B cell (primary cell): ENCODE measurements at regions not wholly inside any gene's neighbourhood (a gene's known extent, or its start where the extent isn't known, plus 50 kb on each side); places are given as distances from the start of the nearest gene placed in this dataset.

Source experiments
- ATAC-seq: fragments of 200-7000 bp; cut with Tn5 transposase; one replicate; pipeline ENCODE4 v1.10.0; 2021; ENCODE audit warnings: low read depth, mild to moderate bottlenecking, moderate number of reproducible peaks, moderate library complexity
- CTCF ChIA-PET: fragments of 350-600 bp; sonication (Branson Sonifier 250); formaldehyde crosslinking; loops from one replicate; lab custom pipeline; 2021; ENCODE audit warnings: antibody characterized with exemption, inconsistent platforms; lab: Charles Lee
- POLR2A ChIA-PET: fragments of 350-600 bp; sonication (Branson Sonifier 250); formaldehyde crosslinking; loops from one replicate; lab custom pipeline; 2021; ENCODE audit warnings: antibody characterized with exemption; lab: Charles Lee
- DNase-seq: peaks from one replicate; pipeline ENCODE4 v3.0.0; 2013
- H2AFZ ChIP-seq: 2 replicates; pipeline ENCODE4 v1.6.1; 2012; ENCODE audit warnings: mild to moderate bottlenecking, low read depth, low read length; ENCODE audit not compliant: insufficient read depth, poor library complexity, severe bottlenecking
- H3K27ac ChIP-seq, 2 donors: 1 replicate in 1 of 2; 2 replicates in 1 of 2; pipeline ENCODE4 v1.5.1; 2012 to 2013; ENCODE audit warnings: low read length in 2 of 2, mild to moderate bottlenecking in 2 of 2, moderate library complexity in 1 of 2
- H3K27me3 ChIP-seq, 4 experiments: fragments of 200-600 bp in 1 of 4; sonication (generic) in 1 of 4; replicated peaks in 1 of 4; 1 replicate in 2 of 4; 2 replicates in 2 of 4; pipeline versions ENCODE4 v1.6.1 to v1.7.0; 2013 to 2016; ENCODE audit warnings: low read length in 3 of 4, mild to moderate bottlenecking in 2 of 4, mixed read lengths in 1 of 4, moderate library complexity in 1 of 4; ENCODE audit not compliant: insufficient read depth in 4 of 4, control insufficient read depth in 3 of 4; ENCODE audit errors: control extremely low read depth in 1 of 4
- H3K36me3 ChIP-seq, 2 experiments: replicated peaks in 1 of 2; 1 replicate in 1 of 2; 2 replicates in 1 of 2; pipeline versions ENCODE4 v1.6.1 to v1.7.1; 2013; ENCODE audit warnings: low read length in 1 of 2; ENCODE audit not compliant: insufficient read depth in 2 of 2, control insufficient read depth in 1 of 2; ENCODE audit errors: control extremely low read depth in 1 of 2, extremely low read depth in 1 of 2
- H3K4me1 ChIP-seq, 2 donors: fragments of 200-600 bp in 1 of 2; sonication (generic) in 1 of 2; 1 replicate in 1 of 2; 2 replicates in 1 of 2; pipeline versions ENCODE4 v1.5.1 to v1.6.1; 2013 to 2017; ENCODE audit warnings: low read length in 2 of 2; ENCODE audit not compliant: control insufficient read depth in 2 of 2, insufficient read depth in 2 of 2
- H3K4me2 ChIP-seq: replicated peaks from 2 replicates; pipeline ENCODE3; 2012; ENCODE audit warnings: mild to moderate bottlenecking, low read depth, low read length; ENCODE audit not compliant: poor library complexity, severe bottlenecking
- H3K4me3 ChIP-seq, 5 experiments: fragments of 200-600 bp in 1 of 5; sonication (generic) in 1 of 5; 1 replicate in 3 of 5; 2 replicates in 2 of 5; pipeline versions ENCODE4 v1.5.1 to v1.7.0; 2011 to 2016; ENCODE audit warnings: low read length in 4 of 5, mild to moderate bottlenecking in 4 of 5, low read depth in 2 of 5, control low read depth in 1 of 5, moderate library complexity in 1 of 5; ENCODE audit not compliant: insufficient read depth in 1 of 5; ENCODE audit errors: control extremely low read depth in 1 of 5, extremely low read depth in 1 of 5
- H3K79me2 ChIP-seq: fragments of 200-600 bp; sonication (generic); one replicate; pipeline ENCODE4 v1.6.0; 2016; ENCODE audit warnings: low read length; ENCODE audit not compliant: control insufficient read depth, insufficient read depth
- H3K9ac ChIP-seq: fragments of 200-600 bp; sonication (generic); 2 replicates; pipeline ENCODE4 v1.6.1; 2017; ENCODE audit warnings: mild to moderate bottlenecking, low read length, moderate library complexity
- H3K9me3 ChIP-seq, 3 donors: one replicate each; pipeline versions ENCODE4 v1.6.1 to v1.7.1; 2013; ENCODE audit warnings: low read length in 2 of 3; ENCODE audit not compliant: control insufficient read depth in 2 of 3, insufficient read depth in 1 of 3; ENCODE audit errors: control extremely low read depth in 1 of 3
- H4K20me1 ChIP-seq: 2 replicates; pipeline ENCODE4 v1.6.0; 2012; ENCODE audit warnings: mild to moderate bottlenecking, low read length; ENCODE audit not compliant: insufficient read depth, control insufficient read depth, poor library complexity, severe bottlenecking
- H3K27ac Mint-ChIP-seq: one replicate; pipeline ENCODE4 v1.8.0; 2021; ENCODE audit warnings: mixed read lengths
- H3K27me3 Mint-ChIP-seq: one replicate; pipeline ENCODE4 v1.8.0; 2021; ENCODE audit warnings: mixed read lengths
- H3K4me1 Mint-ChIP-seq: one replicate; pipeline ENCODE4 v1.8.0; 2021; ENCODE audit warnings: mixed read lengths
- H3K4me3 Mint-ChIP-seq: one replicate; pipeline ENCODE4 v1.8.0; 2021; ENCODE audit warnings: mixed read lengths
- H3K9me3 Mint-ChIP-seq: one replicate; pipeline ENCODE4 v1.8.0; 2022; ENCODE audit warnings: mixed read lengths; ENCODE audit not compliant: insufficient read depth
- EZH2 ChIP-seq: IDR thresholded peaks from 2 replicates; pipeline ENCODE4 v1.6.1; 2012; ENCODE audit warnings: borderline replicate concordance, low read depth, mild to moderate bottlenecking, moderate library complexity, low read length; ENCODE audit not compliant: insufficient read depth, poor library complexity, severe bottlenecking
- WGBS: methylation state at CpG from one replicate; pipeline ENCODE4 v1.1.5; 2013; ENCODE audit warnings: missing lambda C conversion rate; ENCODE audit not compliant: insufficient coverage; 5-methylcytosine and 5-hydroxymethylcytosine counted together
- intact Hi-C: fragments of 100-400 bp; cut with micrococcal nuclease; formaldehyde crosslinking; loops from one replicate; pipeline ENCODE4 v1.10.0; 2022
- TF ChIP-seq, protein P1 (sequence below): fragments of 200-600 bp; IDR thresholded peaks from one replicate; pipeline ENCODE4 v1.8.0; 2022; ENCODE audit warnings: antibody characterized with exemption, mild to moderate bottlenecking

DNA sequence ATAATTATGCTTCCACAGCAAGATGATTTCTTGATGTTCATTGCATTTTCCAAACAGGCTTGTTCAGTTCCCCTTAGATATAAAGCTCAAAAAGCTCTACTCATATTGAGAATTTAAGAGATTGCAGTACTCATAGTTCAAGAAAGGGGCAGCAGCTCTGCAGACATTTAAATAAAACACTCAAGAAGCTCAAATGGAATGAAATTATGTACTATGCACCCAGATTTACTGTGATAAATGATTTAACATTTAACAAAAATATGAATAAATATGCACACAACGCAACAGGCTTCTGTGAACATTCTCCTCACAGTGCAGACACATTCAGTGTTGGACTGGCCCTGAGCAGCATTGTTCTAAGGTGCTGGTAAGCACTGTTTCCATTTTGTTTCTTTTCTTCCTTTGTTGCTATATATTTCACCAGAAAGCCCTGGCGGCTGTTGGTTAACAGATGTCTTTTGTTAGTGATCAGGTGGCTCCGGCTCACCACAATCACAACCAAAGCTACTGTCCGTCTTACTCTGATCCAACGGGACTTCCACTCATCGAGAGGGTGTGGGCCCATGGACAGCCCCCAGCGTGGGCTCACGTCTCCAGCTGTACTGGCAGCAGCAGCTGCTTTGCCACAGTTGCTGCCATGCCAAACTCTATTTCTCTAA is 1440.3 kb downstream of the NCAM2 start:
- no peak overlapping the region for H3K9ac ChIP-seq
- ChIA-PET CTCF (no interaction called here), POLR2A (no interaction called here)
- H3K4me3 Mint-ChIP-seq: no peak overlapping the region
- H3K27ac Mint-ChIP-seq: no peak overlapping the region
- no peaks in the 10 kb centered on the region for H3K27me3 ChIP-seq
- H3K4me2 ChIP-seq: peak overlapping the region; percentile 4
- no peaks in the 10 kb centered on the region for H3K27me3 Mint-ChIP-seq
- peaks cover 0 to 4% (median 0%) of the 10 kb centered on the region in 3 donors for H3K9me3 ChIP-seq
- H3K36me3 ChIP-seq: no peaks in the 10 kb centered on the region
- no peaks in the 10 kb centered on the region for H4K20me1 ChIP-seq
- TF ChIP-seq, protein P1, sequence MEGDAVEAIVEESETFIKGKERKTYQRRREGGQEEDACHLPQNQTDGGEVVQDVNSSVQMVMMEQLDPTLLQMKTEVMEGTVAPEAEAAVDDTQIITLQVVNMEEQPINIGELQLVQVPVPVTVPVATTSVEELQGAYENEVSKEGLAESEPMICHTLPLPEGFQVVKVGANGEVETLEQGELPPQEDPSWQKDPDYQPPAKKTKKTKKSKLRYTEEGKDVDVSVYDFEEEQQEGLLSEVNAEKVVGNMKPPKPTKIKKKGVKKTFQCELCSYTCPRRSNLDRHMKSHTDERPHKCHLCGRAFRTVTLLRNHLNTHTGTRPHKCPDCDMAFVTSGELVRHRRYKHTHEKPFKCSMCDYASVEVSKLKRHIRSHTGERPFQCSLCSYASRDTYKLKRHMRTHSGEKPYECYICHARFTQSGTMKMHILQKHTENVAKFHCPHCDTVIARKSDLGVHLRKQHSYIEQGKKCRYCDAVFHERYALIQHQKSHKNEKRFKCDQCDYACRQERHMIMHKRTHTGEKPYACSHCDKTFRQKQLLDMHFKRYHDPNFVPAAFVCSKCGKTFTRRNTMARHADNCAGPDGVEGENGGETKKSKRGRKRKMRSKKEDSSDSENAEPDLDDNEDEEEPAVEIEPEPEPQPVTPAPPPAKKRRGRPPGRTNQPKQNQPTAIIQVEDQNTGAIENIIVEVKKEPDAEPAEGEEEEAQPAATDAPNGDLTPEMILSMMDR: no peak
- no peak for TF ChIP-seq EZH2
- no peak overlapping the region for H2AFZ ChIP-seq
- 54% methylated on average over 5 of the region's 8 CpGs for WGBS
- intact Hi-C loops: no loop called here
- H3K9me3 Mint-ChIP-seq: no peaks in the 10 kb centered on the region
- H3K79me2 ChIP-seq: no peaks in the 10 kb centered on the region
- no peak overlapping the region for H3K4me3 ChIP-seq
- no peak for DNase-seq
- no peaks in the 10 kb centered on the region for H3K4me1 ChIP-seq
- H3K4me1 Mint-ChIP-seq: no peaks in the 10 kb centered on the region
- ATAC-seq: no peak
- no peak overlapping the region for H3K27ac ChIP-seq

DNA sequence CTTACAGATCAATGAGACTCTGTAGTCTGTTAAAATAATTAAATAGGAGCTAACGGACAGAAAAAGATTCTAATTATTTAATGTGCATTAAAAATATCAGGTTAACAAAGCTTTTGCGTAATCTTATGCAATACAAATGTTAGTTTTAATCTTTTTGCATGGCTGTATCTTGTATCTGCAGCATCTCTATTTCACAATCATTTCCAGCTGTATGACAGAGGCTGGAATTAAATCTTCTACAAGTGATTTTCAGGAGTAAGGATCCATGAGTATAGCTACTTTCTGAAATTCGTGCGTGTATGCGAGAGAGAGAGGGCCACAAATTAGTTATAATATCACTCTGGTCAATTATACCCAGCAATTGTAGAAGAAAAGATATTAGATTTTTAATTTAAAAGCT is 1446.8 kb downstream of the NCAM2 start:
- Histone ChIP-seq H3K79me2 (no peaks in the 10 kb centered on the region), H2AFZ (no peak overlapping the region), H3K9ac (no peak overlapping the region), H3K9me3 (no peaks in the 10 kb centered on the region), H3K4me1 (no peaks in the 10 kb centered on the region), H3K4me2 (no peak overlapping the region), H3K36me3 (no peaks in the 10 kb centered on the region), H3K27me3 (no peaks in the 10 kb centered on the region), H4K20me1 (no peaks in the 10 kb centered on the region), H3K4me3 (no peak overlapping the region), H3K27ac (no peak overlapping the region)
- Mint-ChIP-seq H3K27me3 (no peaks in the 10 kb centered on the region), H3K9me3 (no peaks in the 10 kb centered on the region), H3K4me1 (no peaks in the 10 kb centered on the region), H3K27ac (no peak overlapping the region), H3K4me3 (no peak overlapping the region)
- TF ChIP-seq EZH2: no peak
- TF ChIP-seq, protein P1: no peak
- DNase-seq (no peak), ATAC-seq (no peak)
- ChIA-PET CTCF (no interaction called here), POLR2A (no interaction called here)
- WGBS: no CpG with 5 or more reads among the region's 5 CpGs
- intact Hi-C loops: no loop called here
